ENCODE measurements at regions not wholly inside any gene's neighbourhood (a gene's known extent, or its start where the extent isn't known, plus 50 kb on each side); places are given as distances from the start of the nearest gene placed in this dataset.

GRCh38 chr18:59087391-59087790, 52.3 kb upstream of the SEC11C start:
- no peak for DNase-seq (ENCODE audit: low read depth in 2 of 2)

All from lung microvascular endothelial cell (primary cell).